T-helper 9 cell (primary cell): ENCODE measurements at regions not wholly inside any gene's neighbourhood (a gene's known extent, or its start where the extent isn't known, plus 50 kb on each side); places are given as distances from the start of the nearest gene placed in this dataset.
"Not testable (repeated sequence)": the region's sequence is repeated elsewhere in the genome, so short reads cannot be mapped to it uniquely, and the experiment has no call there.

Experiments used
- DNase-seq: peaks from one replicate; pipeline ENCODE4 v3.0.0-alpha.2; 2020

GRCh38 chr20:36082315-36082915 is 72.1 kb upstream of the EPB41L1 start:
- DNase-seq: no peak

- not testable (repeated sequence) for DNase-seq
Observed at GRCh38 chr20:36083200-36083599, 71.3 kb upstream of the EPB41L1 start.

DNA sequence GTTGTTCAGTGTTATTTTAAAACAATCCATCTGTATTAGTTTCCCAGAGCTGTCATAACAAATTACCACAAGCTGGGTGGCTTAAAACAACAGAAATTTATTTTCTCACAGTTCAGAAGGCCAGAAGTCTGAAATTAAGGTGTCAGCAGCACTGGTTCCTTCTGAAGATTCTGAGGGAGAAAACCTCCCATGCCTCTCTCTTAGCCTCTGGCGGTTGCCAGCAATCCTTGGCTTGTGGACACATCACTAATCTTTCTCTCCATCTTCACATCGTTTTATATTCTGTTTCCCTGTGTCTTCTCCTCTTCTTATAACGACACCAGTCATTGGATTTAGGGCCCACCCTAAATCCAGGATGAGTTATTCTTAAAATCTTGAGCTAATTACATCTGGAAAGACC is 70.2 kb upstream of the EPB41L1 start:
- no peak for DNase-seq

GRCh38 chr20:36084897-36085613 is 69.5 kb upstream of the EPB41L1 start:
- no peak for DNase-seq

GRCh38 chr20:36085686-36086267 is 68.8 kb upstream of the EPB41L1 start:
- DNase-seq: no peak

GRCh38 chr20:36086767-36087166 is 67.8 kb upstream of the EPB41L1 start:
- no peak for DNase-seq

GRCh38 chr20:36090223-36090622 is 64.3 kb upstream of the EPB41L1 start:
- no peak for DNase-seq

DNA sequence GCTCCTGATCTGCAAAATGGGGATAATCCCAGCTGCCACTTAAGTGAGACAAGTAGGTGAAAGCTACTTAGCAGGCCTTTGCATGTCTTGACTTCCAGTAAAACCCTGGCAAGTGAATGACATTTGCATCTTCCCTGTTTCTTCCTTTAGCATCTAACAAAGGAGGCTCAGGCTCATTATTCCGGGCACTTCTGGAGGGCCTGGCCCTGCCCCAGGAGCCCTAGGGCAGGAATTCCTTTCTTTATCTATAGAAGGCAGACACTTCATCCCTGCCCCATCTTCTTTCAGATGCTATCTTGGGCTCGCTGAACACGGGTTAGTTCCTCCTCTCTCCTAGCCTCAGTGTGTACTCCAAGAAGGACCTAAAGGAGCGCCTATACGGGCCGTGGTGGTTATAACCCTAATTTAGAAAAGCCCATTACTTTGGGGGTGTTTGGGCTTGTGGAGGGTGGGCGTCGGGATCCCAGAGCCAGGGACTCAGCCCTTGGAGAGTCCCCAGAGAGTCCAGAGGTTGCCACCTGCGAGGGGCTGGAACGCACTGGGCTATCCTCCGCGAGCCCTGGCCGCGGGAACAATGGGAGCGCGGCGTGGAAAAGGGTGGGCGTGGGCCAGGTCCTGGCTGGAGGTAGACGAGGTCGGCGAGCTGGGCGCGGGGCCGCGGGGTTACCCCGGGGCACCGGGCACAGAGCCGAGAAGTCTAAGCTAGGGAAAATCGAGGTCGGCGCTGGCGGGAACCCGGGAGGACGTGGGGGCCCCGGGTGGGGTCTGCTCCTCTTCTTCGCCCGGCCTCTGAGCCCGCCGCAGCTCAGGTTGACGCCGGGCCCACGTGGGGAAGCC is 62.8 kb upstream of the EPB41L1 start:
- DNase-seq: no peak

DNA sequence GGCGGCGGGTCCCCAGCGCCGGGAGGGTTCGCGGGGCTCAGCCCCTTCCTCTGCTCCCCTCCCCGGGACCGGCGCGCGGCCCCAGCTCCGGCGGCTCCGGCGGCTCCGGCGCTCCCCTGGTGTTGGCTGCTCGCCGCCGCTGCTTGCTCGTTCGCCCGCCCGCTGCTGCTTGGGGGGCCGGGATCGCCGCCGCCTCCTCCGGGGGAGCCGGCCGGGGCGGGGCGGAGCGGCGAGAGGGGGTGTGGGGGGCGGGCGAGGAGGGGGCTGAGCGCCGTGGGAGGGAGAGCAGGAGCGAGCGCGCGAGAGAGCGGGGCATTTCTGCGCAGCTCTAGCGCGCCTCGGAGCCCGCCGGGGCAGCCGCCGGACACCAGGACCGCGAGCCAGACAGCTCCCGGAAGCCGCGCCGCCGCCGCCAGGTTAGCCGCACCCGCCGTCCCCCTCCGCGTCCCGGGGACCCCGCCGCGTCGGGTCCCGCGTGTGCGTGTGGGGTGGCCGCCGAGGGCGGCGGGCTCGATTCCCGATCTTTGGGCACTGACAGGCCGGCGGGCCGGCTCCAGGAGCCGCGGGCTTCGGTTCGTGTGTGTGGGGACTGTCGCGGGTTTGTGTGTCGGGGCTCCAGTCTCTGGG is 62.0 kb upstream of the EPB41L1 start:
- DNase-seq: no peak

- peak; percentile 2 for DNase-seq
Observed at GRCh38 chr20:36093025-36093803, 61.3 kb upstream of the EPB41L1 start.

DNA sequence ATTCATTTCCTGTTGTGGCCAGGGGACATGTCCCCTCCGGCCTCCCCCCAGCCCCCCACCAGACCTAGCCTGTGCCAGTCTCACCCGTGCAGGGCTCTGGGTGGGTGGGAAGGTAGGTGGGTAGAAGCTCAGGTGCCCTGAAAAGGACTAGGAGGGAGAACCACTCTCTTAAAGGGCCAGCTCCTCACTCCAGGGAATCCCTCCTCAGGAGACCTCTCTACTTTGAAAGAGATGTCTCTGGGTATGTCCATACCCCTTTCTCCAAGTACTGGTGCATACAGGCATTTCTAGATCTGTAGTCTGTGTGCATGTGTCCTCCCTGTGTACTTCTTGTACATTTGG is 60.8 kb upstream of the EPB41L1 start:
- DNase-seq: no peak

DNA sequence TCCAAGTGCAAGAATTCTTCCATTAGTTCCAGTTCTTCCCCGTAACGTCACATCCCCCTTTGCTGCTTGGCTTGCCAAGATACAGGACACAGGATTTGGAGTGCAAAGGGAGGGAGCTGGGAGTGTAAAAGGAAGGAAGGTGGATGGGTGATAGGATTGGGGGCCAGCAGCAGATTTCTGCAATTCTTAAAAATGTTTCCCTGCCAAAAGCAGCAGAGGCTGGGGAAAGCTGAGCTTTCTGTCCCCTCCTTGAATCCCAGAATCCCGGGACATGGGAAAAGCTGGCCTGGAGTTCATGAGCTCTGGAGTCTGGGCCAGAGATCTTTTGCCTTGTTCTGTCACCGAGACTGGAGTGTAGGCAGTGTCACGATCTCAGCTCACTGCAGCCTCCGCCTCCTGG is 60.0 kb upstream of the EPB41L1 start:
- DNase-seq: no peak

- DNase-seq: no peak
Observed at GRCh38 chr20:36096435-36096834, 58.1 kb upstream of the EPB41L1 start.

- no peak for DNase-seq
Observed at GRCh38 chr20:36097337-36098151, 57.0 kb upstream of the EPB41L1 start.

- DNase-seq: no peak
Observed at GRCh38 chr20:36098364-36098763, 56.2 kb upstream of the EPB41L1 start.

- DNase-seq: no peak
Observed at GRCh38 chr20:36099106-36099505, 55.4 kb upstream of the EPB41L1 start.

DNA sequence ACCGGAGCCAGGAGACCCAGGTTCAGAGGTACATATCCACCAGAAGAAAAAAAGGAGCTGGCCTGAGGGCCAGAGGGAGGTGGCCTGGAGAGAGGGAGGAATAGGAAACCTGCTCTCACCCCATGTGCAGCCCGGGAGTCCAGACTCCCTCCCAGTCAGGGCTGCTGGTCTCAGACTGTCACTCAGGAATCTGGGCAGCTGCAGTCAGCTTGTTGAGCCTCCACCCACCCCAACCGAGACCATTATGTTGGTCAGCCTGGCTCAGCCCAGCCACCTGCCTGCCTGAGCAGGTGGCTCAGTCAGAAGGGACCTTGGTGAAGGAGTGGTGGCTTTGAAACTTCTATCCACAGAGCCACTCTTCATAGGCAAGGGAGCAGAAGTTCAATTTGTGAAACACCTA is 53.3 kb upstream of the EPB41L1 start:
- DNase-seq: no peak

DNA sequence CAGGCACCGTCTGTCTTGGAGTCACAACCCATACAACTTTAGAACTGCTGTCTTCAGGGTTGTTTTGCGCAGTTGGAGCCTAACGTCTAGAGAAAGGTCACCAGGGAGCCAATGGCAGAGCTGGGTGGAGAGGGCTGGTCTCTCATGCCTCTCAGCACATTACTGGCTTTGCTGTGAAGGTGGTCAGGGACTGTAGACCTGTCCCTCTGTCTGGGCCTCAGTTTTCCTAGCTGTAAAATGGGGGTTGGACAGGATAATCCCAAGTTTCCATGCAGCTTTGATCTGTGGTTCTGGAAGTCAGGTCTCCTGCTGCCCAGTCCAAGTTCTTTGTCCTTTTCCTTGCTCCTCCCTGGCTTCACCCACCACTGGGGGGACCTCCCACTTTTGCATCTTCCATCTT is 52.2 kb upstream of the EPB41L1 start:
- DNase-seq: no peak

DNA sequence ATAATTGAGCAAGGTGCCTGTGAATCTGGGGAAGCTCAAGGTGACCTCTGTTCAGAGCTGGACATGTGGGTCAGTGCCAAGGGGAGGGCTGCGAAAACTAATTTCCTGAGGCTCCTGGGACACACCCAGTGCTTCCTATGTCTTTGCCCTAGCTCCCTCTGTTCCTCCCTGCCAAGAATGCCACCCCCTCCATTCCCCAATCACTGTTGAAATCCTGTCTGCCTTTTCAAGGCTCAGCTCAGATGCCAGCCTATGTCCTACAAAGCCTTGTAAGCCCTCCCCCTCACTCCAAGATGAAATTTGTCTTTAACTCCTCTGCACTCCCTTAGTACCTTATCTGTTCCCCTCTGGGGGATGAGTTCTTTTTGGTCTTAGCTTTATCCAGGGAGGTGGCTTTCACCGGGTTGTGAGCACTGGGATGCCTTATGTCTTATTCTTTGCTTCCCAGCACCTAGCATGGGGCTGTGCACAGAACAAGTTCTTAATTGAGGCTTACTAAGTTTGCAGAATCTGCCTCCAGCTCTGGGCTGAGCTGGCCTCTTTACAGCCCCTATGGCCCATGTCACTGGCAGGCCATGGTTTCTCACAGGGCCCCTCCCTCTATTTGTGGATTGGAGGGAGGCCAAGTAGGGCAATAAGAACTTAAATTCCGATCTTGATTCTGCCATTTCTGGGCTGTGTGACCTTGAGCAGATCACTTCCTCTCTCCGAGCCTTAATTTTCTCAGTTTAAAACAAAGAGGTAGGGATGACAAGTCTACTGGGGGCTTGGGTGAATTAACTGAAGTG is 51.5 kb upstream of the EPB41L1 start:
- DNase-seq: no peak

DNA sequence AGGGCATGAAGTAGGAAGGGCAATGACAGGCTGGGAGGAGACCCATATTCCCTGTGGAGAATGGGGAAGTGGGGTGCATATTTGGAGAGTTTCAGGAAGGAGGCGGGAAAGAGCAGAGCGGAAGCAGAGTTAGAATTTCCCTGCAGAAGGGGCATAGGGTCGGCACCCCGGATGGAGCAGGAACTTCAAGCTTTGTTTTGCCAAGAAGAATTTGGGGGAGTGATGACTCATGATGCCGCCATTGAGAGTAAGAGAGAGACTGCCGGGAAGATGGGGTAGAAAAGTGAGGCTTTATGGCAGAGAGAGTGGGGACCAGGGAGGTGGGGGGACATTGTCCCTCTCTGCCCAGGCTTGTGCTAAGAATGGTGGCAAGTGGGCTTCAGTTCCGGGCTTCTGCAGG is 50.3 kb upstream of the EPB41L1 start:
- no peak for DNase-seq
